ACC112 (cell line): ENCODE measurements at regions not wholly inside any gene's neighbourhood (a gene's known extent, or its start where the extent isn't known, plus 50 kb on each side); places are given as distances from the start of the nearest gene placed in this dataset.
"Not testable (repeated sequence)": the region's sequence is repeated elsewhere in the genome, so short reads cannot be mapped to it uniquely, and the experiment has no call there.

Experiments
- H2AFZ ChIP-seq: fragments of 200-600 bp; sonication (generic); one replicate; pipeline ENCODE4 v1.6.0; 2017; ENCODE audit warnings: antibody characterized with exemption, low read length; ENCODE audit not compliant: unreplicated experiment
- H3K27ac ChIP-seq: fragments of 200-600 bp; sonication (generic); 2 replicates; pipeline ENCODE4 v1.5.1; 2014; ENCODE audit warnings: low read depth, mild to moderate bottlenecking, antibody characterized with exemption, low read length, moderate library complexity
- H3K27me3 ChIP-seq: fragments of 200-600 bp; sonication (generic); 2 replicates; pipeline ENCODE4 v1.6.1; 2014; ENCODE audit warnings: mild to moderate bottlenecking, antibody characterized with exemption, low read length, moderate library complexity, mixed read lengths; ENCODE audit not compliant: insufficient read depth
- H3K36me3 ChIP-seq: fragments of 200-600 bp; sonication (generic); 2 replicates; pipeline ENCODE4 v1.6.1; 2016; ENCODE audit warnings: mild to moderate bottlenecking, antibody characterized with exemption, low read length, moderate library complexity, mixed read lengths; ENCODE audit not compliant: insufficient read depth
- H3K4me1 ChIP-seq: fragments of 200-600 bp; sonication (generic); one replicate; pipeline ENCODE4 v1.6.1; 2016; ENCODE audit warnings: low read length, mixed read lengths; ENCODE audit not compliant: insufficient read depth, unreplicated experiment, control insufficient read depth
- H3K4me3 ChIP-seq: fragments of 200-600 bp; sonication (generic); 2 replicates; pipeline ENCODE4 v1.5.1; 2014; ENCODE audit warnings: mild to moderate bottlenecking, low read depth, low read length
- H3K79me2 ChIP-seq: fragments of 200-600 bp; sonication (generic); one replicate; pipeline ENCODE4 v1.6.0; 2016; ENCODE audit warnings: low read length; ENCODE audit not compliant: control insufficient read depth, unreplicated experiment, insufficient read depth

GRCh38 chr14:53365486-53366130, 212.5 kb upstream of the DDHD1 start:
- no peaks in the 10 kb centered on the region for H3K36me3 ChIP-seq
- H3K4me1 ChIP-seq, result peaks cover 44% of the 10 kb centered on the region
- H2AFZ ChIP-seq, result no peak overlapping the region
- H3K27me3 ChIP-seq, result no peaks in the 10 kb centered on the region
- no peak overlapping the region for H3K4me3 ChIP-seq
- no peak overlapping the region for H3K27ac ChIP-seq
- H3K79me2 ChIP-seq, result no peaks in the 10 kb centered on the region

- not testable (repeated sequence) for H3K27me3 ChIP-seq, H3K4me3 ChIP-seq, H3K27ac ChIP-seq, H3K36me3 ChIP-seq, H3K79me2 ChIP-seq, H2AFZ ChIP-seq
- peaks cover 25% of the 10 kb centered on the region for H3K4me1 ChIP-seq
Observed at GRCh38 chr14:53362916-53363315, 209.8 kb upstream of the DDHD1 start.

- H3K4me1 ChIP-seq, result peaks cover 6% of the 10 kb centered on the region
- H3K4me3 ChIP-seq, result no peak overlapping the region
- H3K79me2 ChIP-seq, result no peaks in the 10 kb centered on the region
- H3K36me3 ChIP-seq, result no peaks in the 10 kb centered on the region
- H3K27ac ChIP-seq, result no peak overlapping the region
- no peaks in the 10 kb centered on the region for H3K27me3 ChIP-seq
- no peak overlapping the region for H2AFZ ChIP-seq
Observed at GRCh38 chr14:53360829-53361228, 207.7 kb upstream of the DDHD1 start.

- no peaks in the 10 kb centered on the region for H3K36me3 ChIP-seq
- no peaks in the 10 kb centered on the region for H3K79me2 ChIP-seq
- H3K4me1 ChIP-seq, result peaks cover 6% of the 10 kb centered on the region
- no peak overlapping the region for H2AFZ ChIP-seq
- H3K4me3 ChIP-seq, result no peak overlapping the region
- H3K27ac ChIP-seq, result no peak overlapping the region
- no peaks in the 10 kb centered on the region for H3K27me3 ChIP-seq
Observed at GRCh38 chr14:53358166-53358565, 205.0 kb upstream of the DDHD1 start.

GRCh38 chr14:53356361-53357150, 203.4 kb upstream of the DDHD1 start:
- Histone ChIP-seq H3K79me2 (no peaks in the 10 kb centered on the region), H3K36me3 (no peaks in the 10 kb centered on the region), H3K27ac (no peak overlapping the region), H3K27me3 (no peaks in the 10 kb centered on the region), H3K4me3 (no peak overlapping the region), H2AFZ (no peak overlapping the region), H3K4me1 (peaks cover 6% of the 10 kb centered on the region)

- H3K4me3 ChIP-seq, result no peak overlapping the region
- no peaks in the 10 kb centered on the region for H3K36me3 ChIP-seq
- no peak overlapping the region for H2AFZ ChIP-seq
- H3K79me2 ChIP-seq, result no peaks in the 10 kb centered on the region
- no peak overlapping the region for H3K27ac ChIP-seq
- H3K4me1 ChIP-seq, result peaks cover 6% of the 10 kb centered on the region
- H3K27me3 ChIP-seq, result no peaks in the 10 kb centered on the region
Observed at GRCh38 chr14:53355581-53356112, 202.5 kb upstream of the DDHD1 start.

- Histone ChIP-seq H2AFZ (no peak overlapping the region), H3K4me3 (no peak overlapping the region), H3K79me2 (no peaks in the 10 kb centered on the region), H3K36me3 (no peaks in the 10 kb centered on the region), H3K27ac (no peak overlapping the region), H3K4me1 (peaks cover 6% of the 10 kb centered on the region), H3K27me3 (no peaks in the 10 kb centered on the region)
Observed at GRCh38 chr14:53354336-53354735, 201.2 kb upstream of the DDHD1 start.

- H2AFZ ChIP-seq, result no peak overlapping the region
- H3K4me1 ChIP-seq, result peaks cover 6% of the 10 kb centered on the region
- H3K79me2 ChIP-seq, result no peaks in the 10 kb centered on the region
- no peaks in the 10 kb centered on the region for H3K27me3 ChIP-seq
- no peak overlapping the region for H3K27ac ChIP-seq
- H3K4me3 ChIP-seq, result no peak overlapping the region
- no peaks in the 10 kb centered on the region for H3K36me3 ChIP-seq
Observed at GRCh38 chr14:53350866-53351265, 197.7 kb upstream of the DDHD1 start.

- no peak overlapping the region for H2AFZ ChIP-seq
Observed at GRCh38 chr14:53350429-53350828, 197.3 kb upstream of the DDHD1 start.

GRCh38 chr14:53346988-53347387, 193.9 kb upstream of the DDHD1 start:
- Histone ChIP-seq H2AFZ (no peak overlapping the region), H3K27ac (no peak overlapping the region), H3K4me3 (no peak overlapping the region), H3K36me3 (no peaks in the 10 kb centered on the region), H3K27me3 (no peaks in the 10 kb centered on the region), H3K4me1 (no peaks in the 10 kb centered on the region), H3K79me2 (no peaks in the 10 kb centered on the region)

More at GRCh38 chr14:53350429-53350828, 197.3 kb upstream of the DDHD1 start:
- H3K27ac ChIP-seq, result no peak overlapping the region
- H3K79me2 ChIP-seq, result no peaks in the 10 kb centered on the region
- H3K36me3 ChIP-seq, result no peaks in the 10 kb centered on the region
- H3K4me3 ChIP-seq, result no peak overlapping the region
- no peaks in the 10 kb centered on the region for H3K27me3 ChIP-seq
- H3K4me1 ChIP-seq, result peaks cover 4% of the 10 kb centered on the region

GRCh38 chr14:53341324-53341723, 188.2 kb upstream of the DDHD1 start:
- Histone ChIP-seq H3K36me3 (no peaks in the 10 kb centered on the region), H3K79me2 (no peaks in the 10 kb centered on the region), H3K4me1 (peaks cover 3% of the 10 kb centered on the region), H3K4me3 (no peak overlapping the region), H2AFZ (no peak overlapping the region), H3K27ac (no peak overlapping the region), H3K27me3 (no peaks in the 10 kb centered on the region)
